OCI-LY3 (cell line): ENCODE measurements at regions not wholly inside any gene's neighbourhood (a gene's known extent, or its start where the extent isn't known, plus 50 kb on each side); places are given as distances from the start of the nearest gene placed in this dataset.

ENCODE experiments used
- EZH2phosphoT487 ChIP-seq: fragments of 200-600 bp; shearing (Covaris generic); IDR thresholded peaks from 2 replicates; pipeline ENCODE4 v1.6.1; 2018; ENCODE audit warnings: antibody characterized with exemption, mixed run types, low read depth
- TF ChIP-seq, protein P1 (sequence below): fragments of 200-600, 300-600 bp; sonication (generic); IDR thresholded peaks from 2 replicates; pipeline ENCODE4 v1.5.1; 2014; ENCODE audit warnings: antibody characterized with exemption, low read length, low read depth

DNA sequence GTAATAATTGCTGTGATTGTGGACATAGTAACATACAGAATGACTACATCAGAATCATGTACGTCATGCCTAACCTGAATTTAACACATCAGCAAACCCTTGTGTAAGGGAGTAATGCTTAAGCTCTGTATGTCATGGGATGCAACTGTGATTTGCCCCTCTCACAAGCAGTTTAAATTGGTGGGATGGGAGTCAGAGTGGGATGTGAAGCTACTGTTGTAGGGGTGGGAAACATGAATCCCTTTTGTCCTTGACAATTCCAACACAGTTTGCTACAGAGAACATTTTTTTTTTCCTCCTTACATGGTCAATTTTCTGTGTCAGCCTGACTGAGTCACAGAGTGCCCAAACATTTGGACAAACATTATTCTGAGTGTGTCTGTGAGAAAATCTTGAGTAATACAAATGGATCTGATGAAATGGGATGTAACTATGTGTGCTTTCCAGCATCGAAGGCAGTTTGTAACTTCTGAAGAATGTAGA is 392.8 kb downstream of the GPM6A start:
- TF ChIP-seq, protein P1, sequence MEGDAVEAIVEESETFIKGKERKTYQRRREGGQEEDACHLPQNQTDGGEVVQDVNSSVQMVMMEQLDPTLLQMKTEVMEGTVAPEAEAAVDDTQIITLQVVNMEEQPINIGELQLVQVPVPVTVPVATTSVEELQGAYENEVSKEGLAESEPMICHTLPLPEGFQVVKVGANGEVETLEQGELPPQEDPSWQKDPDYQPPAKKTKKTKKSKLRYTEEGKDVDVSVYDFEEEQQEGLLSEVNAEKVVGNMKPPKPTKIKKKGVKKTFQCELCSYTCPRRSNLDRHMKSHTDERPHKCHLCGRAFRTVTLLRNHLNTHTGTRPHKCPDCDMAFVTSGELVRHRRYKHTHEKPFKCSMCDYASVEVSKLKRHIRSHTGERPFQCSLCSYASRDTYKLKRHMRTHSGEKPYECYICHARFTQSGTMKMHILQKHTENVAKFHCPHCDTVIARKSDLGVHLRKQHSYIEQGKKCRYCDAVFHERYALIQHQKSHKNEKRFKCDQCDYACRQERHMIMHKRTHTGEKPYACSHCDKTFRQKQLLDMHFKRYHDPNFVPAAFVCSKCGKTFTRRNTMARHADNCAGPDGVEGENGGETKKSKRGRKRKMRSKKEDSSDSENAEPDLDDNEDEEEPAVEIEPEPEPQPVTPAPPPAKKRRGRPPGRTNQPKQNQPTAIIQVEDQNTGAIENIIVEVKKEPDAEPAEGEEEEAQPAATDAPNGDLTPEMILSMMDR, result no peak
- no peak for TF ChIP-seq EZH2phosphoT487
